ENCODE measurements at regions not wholly inside any gene's neighbourhood (a gene's known extent, or its start where the extent isn't known, plus 50 kb on each side); places are given as distances from the start of the nearest gene placed in this dataset.

DNA sequence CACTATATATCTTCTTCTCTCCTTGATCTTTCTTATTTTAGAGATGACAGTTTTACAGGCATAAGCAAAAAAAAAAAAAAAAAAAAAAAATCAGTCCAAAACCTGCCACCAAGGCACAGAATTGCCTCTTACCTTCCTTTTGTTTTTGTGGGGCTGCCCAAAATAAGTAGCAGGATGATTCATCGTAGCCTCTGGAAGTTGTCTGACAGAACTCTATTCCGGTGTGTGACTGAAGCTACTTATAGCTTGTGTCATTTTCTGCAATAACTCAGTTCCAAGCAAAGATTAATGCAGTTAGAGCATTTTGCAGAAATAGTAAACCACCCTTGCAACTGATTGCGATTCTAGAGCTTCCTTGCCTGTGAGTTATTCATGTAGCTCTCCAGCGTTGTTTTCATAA is 186.8 kb downstream of the KIF2B start:
- no peak for FAIRE-seq

DNA sequence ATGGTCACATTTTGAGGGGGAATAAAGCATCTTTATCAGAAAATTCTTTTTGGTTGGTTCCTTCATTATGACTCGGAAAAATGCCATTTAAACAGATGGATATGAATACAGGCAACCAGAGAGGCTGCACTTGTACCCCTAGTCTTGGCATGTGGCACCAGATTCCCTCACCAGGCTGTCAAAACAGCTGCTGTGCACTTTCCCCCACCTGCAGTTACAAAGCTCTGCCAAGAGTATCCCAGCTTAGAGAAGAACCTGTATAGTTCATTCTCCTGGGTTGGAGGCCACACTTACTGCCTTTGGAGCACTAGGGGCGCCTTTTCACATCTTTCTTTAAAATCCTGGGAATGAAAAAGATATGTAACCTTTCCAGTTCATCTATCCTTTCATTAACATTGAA is 190.3 kb downstream of the KIF2B start:
- FAIRE-seq: no peak

DNA sequence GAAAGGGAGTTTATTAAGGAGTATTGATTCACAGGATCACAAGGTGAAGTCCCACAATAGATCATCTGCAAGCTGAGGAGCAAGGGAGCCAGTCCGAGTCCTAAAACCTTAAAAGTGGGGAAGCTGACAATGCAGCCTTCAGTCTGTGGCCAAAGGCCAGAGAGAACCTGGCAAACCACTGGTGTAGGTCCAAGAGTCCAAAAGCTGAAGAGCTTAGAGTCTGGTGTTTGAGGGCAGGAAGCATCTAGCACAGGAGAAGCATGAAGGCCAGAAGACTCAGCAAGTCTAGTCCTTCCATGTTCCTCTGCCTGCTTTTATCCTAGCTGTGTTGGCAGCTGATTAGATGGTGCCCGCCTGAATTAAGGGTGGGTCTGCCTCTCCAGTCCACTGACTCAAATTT is 193.0 kb downstream of the KIF2B start:
- FAIRE-seq: no peak

DNA sequence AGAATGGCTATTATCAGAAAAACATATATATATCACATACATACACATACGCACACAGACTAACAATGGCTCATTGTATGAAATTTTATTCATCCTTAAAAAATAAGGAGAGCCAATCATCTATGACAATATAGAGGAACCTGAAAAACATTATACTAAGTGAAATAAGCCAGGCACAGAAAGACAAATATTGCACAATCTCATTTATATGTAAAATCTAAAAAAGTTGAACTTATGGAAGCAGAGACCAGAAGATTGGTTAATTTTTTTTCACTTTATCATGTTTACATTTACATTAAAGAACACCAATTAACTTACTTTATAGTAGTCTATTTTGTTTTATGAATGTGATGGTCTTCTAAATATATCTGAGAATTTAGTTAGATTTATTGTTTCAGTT is 198.7 kb downstream of the KIF2B start:
- no peak for FAIRE-seq

DNA sequence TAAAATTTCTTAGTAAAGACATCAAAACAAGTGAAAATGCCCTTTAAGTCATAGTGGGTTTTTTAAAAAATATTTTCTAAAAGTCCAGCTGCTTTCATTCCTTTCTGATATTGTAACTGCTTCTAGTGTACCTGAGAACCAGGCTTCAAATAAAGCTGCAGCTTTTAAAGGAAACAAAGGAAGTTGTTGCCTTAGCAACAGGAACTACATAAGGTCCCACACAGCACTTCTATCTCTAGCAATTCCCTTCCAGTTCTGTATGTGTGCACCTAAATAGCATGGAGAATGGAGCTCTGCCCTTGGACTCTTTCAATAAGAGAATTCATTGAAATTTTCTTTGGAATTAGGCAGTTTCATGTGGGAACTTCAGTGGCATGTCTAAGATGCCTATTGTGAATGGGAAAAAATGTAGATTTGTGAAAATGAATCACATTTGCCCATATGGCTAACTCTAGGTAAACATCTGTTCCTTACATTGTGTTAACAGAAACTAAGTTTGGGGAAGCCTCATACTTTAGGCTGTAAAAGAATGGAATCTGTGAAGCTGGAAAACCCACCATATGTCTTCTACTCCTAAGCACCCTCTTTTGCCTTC is 206.4 kb downstream of the KIF2B start:
- no peak for FAIRE-seq

DNA sequence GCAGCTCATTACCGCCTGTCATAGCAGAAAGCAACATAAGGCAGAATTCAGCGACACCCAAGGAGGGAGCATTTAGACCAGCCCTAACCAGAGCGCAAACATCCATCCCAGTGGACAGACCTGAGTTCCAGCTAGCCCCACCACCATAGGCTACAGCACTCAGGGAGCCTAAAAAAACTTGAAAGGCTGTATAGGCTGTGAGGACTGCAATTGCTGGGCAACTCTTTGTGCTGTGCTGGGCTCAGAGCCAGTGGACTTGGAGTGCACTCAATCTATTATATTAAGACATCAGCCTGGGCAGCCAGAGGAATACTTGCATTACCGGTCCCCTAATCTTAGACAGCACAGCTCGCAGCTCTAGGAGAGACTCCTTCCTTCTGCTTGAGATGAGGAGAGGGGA is 207.3 kb downstream of the KIF2B start:
- FAIRE-seq: no peak

DNA sequence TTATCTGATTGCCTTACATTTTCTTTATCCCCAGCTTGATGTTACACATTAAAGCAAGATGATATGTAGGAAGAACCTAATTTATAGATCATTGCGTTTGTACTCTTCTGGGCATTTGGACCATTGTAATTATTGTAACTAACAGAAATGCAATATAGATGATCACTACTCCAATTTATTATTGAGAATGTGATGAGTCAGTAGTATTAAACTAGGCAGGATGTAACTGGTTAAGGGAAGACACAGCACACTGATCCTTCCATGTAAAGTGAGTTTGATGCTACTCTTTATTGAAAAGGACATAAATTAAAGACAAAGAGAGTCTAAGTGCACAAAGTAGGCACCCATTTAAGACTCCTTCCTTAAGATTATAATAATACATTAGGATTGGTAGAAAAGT is 223.8 kb downstream of the KIF2B start:
- FAIRE-seq: no peak

DNA sequence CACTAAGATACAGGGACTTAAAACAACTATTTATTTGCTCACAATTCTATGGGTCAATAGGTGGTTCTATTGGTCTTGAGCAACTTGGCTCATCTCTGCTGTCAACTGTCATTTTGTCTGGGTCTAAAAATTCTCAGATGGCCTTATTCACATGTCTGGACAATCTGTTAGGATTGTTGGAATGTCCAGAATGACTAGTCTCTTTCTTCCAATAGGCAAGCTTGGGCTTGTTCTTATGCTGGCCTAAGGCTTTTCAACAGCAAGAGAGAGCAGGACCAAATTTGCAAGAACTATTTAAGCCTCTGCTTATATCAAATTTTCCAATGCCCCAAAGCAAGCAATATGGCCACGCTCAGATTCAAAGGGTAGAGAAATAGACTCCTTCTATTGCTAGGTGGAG is 240.9 kb downstream of the KIF2B start:
- FAIRE-seq: no peak

DNA sequence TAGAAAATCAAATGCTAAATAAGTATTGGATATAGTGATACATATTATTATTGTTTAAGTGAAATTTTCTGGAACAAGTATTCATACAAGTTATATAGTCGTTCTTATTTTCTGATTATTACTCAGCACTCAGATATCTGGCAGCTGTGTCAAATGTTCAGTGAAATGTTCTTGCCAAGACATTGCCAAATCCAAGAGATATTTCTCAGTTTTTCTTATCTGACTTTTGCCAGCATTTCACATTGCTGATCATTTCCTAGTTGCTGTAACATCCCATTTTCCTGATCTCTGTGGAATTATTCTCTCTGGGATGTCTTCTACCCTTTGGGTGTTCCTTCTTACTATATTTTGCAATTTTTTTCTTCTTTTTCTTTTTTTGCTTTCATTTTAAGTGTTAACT is 262.3 kb downstream of the KIF2B start:
- no peak for FAIRE-seq

DNA sequence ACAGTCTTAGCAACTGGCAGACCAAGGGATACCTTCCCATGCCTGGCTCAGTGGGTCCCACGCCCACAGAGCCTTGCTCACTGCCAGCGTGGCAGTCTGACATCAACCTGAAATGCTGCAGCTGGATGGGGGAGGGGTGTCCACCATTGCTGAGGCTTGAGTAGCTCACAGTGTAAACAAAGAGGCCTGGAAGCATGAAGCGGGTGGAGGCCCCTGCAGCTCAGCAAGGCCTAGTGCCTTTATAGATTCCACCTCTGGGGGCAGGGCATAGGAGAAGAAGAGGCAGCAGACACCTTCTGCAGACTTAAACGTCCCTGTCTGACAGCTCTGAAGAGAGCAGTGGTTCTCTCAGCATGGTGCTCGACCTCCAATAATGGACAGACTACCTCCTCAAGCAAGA is 263.2 kb downstream of the KIF2B start:
- no peak for FAIRE-seq

DNA sequence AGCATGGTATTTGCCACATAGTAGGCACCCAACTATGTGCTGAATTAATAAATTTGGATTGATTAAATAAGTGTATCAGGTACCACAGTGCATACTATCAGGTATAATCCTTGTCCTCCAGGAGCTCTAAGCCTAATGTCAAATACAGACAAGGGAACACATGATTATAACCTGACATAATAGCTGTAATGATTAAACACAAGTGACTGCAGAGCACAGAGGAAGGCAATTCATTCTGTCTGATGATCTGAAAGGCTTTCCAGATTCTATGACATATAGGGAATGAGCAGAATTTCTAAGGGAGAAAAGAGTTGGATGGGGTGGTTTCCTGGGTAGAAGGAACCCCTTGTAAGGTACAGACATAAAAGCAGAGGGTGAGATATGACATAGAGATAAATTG is 273.5 kb downstream of the KIF2B start:
- no peak for FAIRE-seq

DNA sequence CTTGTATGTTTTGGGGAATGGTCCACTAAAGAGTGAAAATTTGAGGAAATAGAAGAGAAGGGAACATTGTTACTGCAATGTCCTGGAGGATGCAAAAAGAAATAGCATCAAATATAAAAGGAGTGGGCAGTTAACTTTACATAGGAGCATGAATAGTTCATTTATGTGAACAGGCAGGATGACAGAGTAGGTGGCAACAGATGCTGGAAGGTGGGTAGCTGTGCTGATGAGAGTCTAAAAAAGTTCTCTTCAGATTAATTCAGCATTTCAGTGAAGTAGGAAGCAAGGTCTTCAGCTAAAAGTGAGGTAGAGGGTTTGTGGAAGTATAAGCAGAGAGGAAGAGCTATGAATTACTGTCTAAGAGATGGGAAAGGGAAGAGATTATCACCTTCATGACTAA is 276.5 kb downstream of the KIF2B start:
- FAIRE-seq: no peak

DNA sequence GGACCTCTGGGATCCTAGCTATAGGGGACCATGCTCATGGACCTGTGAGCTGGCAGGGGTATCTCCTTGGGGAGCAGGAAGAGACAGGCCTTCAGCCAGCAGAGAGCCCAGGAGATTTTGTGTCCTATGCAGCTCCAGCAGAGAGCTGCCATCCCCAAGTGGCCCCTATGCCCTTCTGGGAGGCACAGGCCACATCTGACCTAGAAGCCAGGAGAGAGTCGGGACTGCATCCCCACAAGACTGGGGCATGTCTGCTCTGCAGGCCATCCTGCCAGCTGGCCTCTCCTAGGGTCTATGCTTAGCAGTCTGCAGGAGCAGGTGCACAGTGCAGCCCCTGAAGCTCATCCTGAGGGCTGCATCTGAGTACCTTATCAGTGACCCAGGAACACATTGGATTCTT is 279.5 kb downstream of the KIF2B start:
- FAIRE-seq: no peak

DNA sequence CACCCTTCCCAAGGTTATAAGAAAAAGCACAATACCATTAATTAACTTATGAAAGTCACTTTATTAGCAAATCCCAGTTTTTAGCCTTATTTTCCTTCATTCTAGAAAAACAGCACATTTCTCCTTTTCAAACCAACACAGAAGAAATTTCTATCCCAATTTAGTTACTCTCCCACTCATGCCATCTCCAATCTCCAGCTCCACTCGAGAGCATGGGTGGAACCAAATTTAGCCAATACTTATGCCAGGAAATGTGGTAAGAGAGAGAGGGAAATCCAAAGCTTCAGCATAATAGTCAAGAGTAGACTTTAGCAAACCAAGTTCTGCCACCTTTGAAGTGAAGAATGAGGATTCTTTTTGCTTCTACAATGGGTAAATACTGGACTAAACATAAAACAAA is 288.8 kb downstream of the KIF2B start:
- no peak for FAIRE-seq

DNA sequence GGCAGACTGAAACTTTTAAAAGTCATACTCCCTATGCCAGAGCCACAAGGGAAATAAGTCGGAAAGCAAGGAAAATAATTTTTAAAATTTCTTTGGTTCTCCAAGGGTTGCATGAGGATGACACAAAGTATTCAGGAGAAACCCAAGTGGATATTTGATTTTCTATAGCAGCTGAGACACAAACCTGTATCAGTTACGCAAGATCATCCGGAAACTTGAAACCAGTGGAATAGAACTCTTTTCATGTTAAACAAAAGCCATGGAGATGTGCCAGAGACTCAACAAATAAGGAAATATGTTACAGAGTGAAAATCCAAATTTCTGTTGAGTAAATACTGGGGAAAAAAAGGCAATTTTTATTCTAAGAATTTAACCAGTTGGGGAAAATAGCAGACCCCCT is 294.7 kb downstream of the KIF2B start:
- no peak for FAIRE-seq

DNA sequence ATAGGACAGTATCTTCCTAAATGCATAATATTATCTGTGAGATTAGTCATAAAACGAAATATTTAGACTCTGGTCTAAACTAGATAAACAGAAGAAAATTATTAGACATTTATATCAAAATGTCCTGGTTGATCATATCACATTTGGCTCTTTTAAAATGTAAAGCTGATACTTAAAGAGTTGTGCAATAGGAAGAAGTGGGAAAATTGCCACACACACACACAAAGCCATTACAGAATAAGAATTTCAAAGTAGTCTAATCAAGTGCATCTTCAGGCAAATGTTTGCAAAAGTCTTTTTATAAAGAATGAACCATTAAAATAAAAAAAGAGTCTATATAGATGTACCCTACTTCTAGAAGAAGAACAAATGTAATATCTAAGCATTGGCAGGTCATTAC is 301.7 kb downstream of the KIF2B start:
- no peak for FAIRE-seq

DNA sequence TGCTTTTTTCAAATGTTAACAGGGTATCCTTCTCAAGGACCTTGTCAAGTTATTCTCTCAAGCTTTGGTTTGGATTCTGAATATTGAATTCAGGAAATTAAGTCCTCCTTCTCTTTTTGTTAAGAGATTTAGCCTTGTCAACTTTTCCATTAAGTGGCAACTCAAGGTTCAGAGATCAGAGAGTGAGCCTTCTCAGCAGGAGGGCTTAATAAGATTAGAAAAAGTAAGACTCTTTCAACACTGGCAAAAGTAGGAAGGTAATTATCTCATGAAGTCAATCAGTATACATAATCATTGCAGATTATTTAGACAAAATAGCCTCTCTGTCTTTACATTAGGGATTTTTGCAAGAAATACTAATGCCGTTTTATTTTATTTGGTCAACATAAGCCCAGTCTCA is 330.7 kb downstream of the KIF2B start:
- FAIRE-seq: no peak

DNA sequence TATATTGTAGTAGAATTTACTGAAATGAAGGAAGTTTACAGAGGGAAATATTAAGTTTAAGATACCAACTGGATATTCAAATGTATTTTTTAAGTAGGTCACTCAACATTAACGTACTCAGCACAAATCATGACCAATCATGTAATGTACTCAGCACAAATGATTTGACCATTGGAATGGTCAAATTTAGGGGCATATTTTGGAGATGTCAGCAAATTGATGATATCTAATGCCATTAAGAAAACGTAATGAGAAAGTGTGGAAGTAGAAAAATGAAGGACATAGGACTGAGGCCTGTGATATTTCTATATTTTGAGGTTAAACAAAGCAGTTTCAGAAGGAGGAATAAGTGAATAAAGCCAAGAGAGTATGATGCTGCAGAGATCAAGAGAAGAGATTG is 334.8 kb downstream of the KIF2B start:
- no peak for FAIRE-seq

DNA sequence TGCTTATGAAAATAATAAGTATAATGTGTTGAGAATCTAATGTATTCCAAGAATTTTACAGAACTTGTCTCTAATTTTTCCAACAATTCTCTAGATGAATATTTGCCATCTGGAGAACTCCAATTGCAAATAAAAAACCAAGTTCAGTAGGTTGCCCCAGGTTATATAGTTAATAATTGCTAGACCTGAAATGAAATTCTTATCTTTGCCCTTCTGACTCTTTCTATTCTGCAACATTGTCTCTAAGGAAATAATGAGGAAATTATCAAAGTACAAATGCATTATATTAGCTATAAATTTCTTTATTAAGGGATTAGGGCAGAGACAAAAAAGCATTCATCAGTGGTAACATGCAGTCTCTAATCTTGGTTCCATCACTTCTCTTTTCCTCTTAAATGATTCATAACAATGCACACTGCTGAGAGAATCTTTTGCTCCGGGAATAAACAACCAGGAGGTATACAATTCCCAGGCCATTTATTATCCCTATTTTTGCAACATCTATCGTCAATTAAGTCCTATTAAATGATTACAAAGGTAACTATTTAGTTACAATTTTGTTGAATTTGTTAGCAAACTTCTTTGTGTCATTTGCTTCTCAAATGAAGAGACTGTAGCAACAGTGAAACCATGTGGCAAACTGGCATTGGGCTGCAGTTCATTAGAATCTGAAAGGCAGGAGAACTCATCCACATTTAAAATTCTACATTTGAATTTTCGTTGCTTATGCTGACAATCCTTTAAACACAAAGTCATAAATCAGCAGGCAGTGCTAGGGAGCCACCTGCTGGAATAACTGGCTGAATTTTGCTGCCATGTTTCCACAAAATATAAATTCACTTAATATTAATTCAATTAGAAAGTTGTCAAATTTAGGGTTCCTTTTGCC is 349.6 kb downstream of the KIF2B start:
- no peak for FAIRE-seq

DNA sequence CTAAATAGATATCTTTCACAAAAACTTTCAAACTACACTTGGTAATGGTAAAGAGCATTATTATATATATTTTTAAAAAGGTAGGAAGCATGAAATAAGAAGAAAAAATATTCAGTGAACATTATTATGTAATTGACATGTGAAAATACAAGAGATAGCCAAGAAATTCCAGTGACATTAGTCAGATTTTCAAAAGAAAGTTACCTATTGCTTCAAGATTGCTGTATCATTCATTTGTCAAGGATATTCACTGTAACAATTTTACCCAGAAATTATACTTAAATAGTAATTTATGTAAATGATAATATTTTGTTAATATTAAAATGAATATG is 350.2 kb downstream of the KIF2B start:
- FAIRE-seq: no peak

DNA sequence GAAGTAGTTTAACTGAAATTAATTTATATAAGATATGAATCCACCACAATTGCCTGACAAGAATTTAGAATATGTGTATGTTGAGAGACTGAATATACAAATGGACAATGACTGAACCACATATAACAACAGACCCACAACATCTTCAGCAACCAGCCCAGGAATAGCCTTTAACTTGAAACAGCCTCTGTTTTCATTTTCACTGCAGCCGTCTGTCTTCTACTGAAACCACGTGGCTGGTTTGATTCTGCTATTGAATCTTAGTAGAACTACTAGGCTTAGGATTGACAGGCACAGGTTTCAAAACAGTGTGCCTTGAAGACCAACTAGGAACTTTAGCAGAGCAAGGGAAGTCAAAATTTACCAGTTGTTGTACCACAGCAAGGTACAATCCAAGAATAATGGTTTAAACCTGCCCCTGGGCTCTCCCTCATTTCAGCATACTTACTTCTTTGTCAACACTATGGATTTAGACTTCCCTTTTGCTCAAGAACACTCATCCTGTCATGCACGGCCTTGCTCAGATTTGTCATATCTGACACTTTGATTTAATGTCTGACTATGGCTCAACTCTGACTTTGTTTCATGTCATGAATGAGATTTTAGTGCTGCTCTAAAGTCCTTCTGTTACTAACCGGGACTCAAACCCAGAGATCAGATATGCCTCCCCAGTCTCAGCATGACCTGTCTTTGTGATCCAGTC is 355.0 kb downstream of the KIF2B start:
- FAIRE-seq: no peak

DNA sequence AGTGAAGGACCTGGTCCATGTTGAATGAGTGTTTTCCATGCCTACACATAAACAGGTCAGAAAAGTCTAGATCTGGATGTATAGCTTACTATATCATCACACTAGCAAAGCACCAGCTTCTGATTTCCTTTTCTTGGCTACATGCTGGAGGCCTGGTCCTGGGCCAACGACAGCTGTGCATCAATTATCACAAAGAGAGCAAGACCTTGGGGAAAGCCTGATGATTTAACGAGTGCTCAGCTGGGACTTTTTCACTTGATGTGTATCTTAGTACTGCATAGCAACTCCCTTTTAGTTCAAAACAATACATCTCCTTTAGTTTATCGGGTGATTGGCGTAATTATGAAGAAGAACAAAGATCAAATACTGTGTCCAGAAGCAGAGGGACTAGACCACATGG is 358.2 kb downstream of the KIF2B start:
- no peak for FAIRE-seq

DNA sequence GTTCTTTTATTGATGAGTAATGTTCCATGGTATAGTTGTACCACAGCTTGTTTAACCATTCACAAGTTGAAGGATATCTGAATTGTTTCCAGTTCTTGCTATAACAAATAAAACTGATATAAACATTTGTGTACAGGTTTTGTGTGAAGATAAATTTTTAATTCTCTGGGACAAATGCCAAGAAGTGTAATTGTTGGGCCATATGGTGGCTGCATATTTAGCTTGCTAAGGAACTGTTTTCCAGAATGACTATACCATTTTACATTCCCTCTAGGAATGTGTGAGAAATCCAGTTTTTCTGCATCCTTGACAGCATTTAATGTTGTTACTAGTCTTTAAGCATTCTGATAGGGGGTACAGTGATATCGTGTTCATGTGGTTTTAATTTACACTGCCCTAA is 368.5 kb downstream of the KIF2B start:
- no peak for FAIRE-seq

DNA sequence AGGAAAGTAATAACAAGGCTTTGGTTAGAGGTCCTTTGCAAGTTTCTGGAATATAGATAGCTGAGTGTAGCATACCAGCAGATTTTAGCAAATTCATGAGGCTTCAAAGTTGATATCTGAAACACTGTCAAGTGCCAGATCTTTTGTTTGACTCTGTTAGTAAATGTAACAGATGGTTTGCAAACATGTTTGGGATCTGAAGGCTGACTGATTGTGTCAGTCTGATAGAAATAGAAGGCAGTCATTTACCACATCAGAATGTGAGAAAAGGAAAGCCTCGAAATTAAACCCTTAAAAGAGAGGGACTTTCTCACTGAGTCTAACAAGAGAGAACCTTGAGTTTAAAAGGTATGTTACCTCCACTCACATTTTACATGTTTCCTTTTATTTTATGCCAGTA is 371.5 kb downstream of the KIF2B start:
- no peak for FAIRE-seq
